Lung (tissue), 11 donors: ENCODE measurements at regions not wholly inside any gene's neighbourhood (a gene's known extent, or its start where the extent isn't known, plus 50 kb on each side); places are given as distances from the start of the nearest gene placed in this dataset.

Experiments
- ATAC-seq: fragments of 200-7000 bp; cut with Tn5 transposase; one replicate; pipeline ENCODE4 v1.9.1; 2020; ENCODE audit warnings: moderate number of reproducible peaks; ENCODE audit not compliant: insufficient read depth, low FRiP score
- DNase-seq, 3 donors: peaks; one replicate each; pipeline ENCODE4 v3.0.0-alpha.2; 2013 to 2017
- H3K27ac ChIP-seq, 2 donors: one replicate each; pipeline ENCODE4 v1.5.1; 2013; ENCODE audit warnings: mild to moderate bottlenecking in 2 of 2, moderate library complexity in 2 of 2, control low read depth in 1 of 2, inconsistent platforms in 1 of 2, low read depth in 1 of 2, low read length in 1 of 2
- H3K27me3 ChIP-seq, 3 donors: one replicate each; pipeline ENCODE4 v1.5.1; 2013; ENCODE audit warnings: low read length in 2 of 3; ENCODE audit not compliant: control insufficient read depth in 3 of 3, insufficient read depth in 3 of 3
- H3K36me3 ChIP-seq, 4 donors: one replicate each; pipeline ENCODE4 v1.5.1; 2013; ENCODE audit warnings: low read length in 4 of 4, mild to moderate bottlenecking in 1 of 4, moderate library complexity in 1 of 4; ENCODE audit not compliant: control insufficient read depth in 4 of 4, insufficient read depth in 4 of 4
- H3K4me1 ChIP-seq, 5 donors: one replicate each; pipeline ENCODE4 v1.5.1; 2013; ENCODE audit warnings: low read length in 5 of 5, mild to moderate bottlenecking in 2 of 5, moderate library complexity in 1 of 5; ENCODE audit not compliant: control insufficient read depth in 5 of 5, insufficient read depth in 5 of 5
- H3K4me3 ChIP-seq: one replicate; pipeline ENCODE4 v1.5.1; 2013; ENCODE audit warnings: mild to moderate bottlenecking, control low read depth, moderate library complexity
- H3K9ac ChIP-seq, 2 donors: one replicate each; pipeline ENCODE4 v1.5.1; 2013; ENCODE audit warnings: low read length in 2 of 2, control low read depth in 1 of 2; ENCODE audit not compliant: insufficient read depth in 1 of 2
- H3K9me3 ChIP-seq, 4 donors: one replicate each; pipeline ENCODE4 v1.5.1; 2013; ENCODE audit warnings: low read length in 3 of 4, mild to moderate bottlenecking in 1 of 4, moderate library complexity in 1 of 4; ENCODE audit not compliant: control insufficient read depth in 4 of 4, insufficient read depth in 3 of 4
- CTCF ChIP-seq: IDR thresholded peaks from 2 replicates; pipeline ENCODE4 v1.5.1; 2012; ENCODE audit warnings: mild to moderate bottlenecking; ENCODE audit errors: control extremely low read depth, extremely low read depth
- WGBS, 2 donors: extraction: QIAGEN DNeasy Blood & Tissue Kit; methylation state at CpG; one replicate each; pipeline ENCODE4 v1.1.7; 2013; 5-methylcytosine and 5-hydroxymethylcytosine counted together
- donor health status: control.
- donor health status: control.
- donor health status: Bipolar disorder and iron deficiency.
- donor health status: healthy.
- donor health status: DM: yes; HTN: yes; CAD: no.

- ATAC-seq (no peak), DNase-seq (peak in 2 of 3 donors; percentile 15 to 17)
- Histone ChIP-seq H3K4me1 (peaks cover 0 to 19% (median 0%) of the 10 kb centered on the region in 5 donors), H3K9ac (no peak overlapping the region), H3K36me3 (no peaks in the 10 kb centered on the region), H3K27me3 (no peaks in the 10 kb centered on the region), H3K9me3 (no peaks in the 10 kb centered on the region), H3K4me3 (no peak overlapping the region), H3K27ac (no peak overlapping the region)
- WGBS, 2 donors: 71 to 73% methylated on average over 4 of the region's 4 CpGs
- TF ChIP-seq CTCF: no peak
Measured at GRCh38 chr5:33080287-33080686, 360.5 kb upstream of the TARS1 start.

GRCh38 chr5:33088176-33088575 is 352.6 kb upstream of the TARS1 start:
- H3K4me1 ChIP-seq: no peaks in the 10 kb centered on the region
- H3K4me3 ChIP-seq: no peak overlapping the region
- ATAC-seq: no peak
- no peak overlapping the region for H3K27ac ChIP-seq
- WGBS, 2 donors: 53 to 67% methylated on average over 2 of the region's 2 CpGs
- no peak for TF ChIP-seq CTCF
- H3K9me3 ChIP-seq: no peaks in the 10 kb centered on the region
- H3K36me3 ChIP-seq: no peaks in the 10 kb centered on the region
- no peak overlapping the region for H3K9ac ChIP-seq
- H3K27me3 ChIP-seq: no peaks in the 10 kb centered on the region
- no peak for DNase-seq

- H3K27me3 ChIP-seq: no peaks in the 10 kb centered on the region
- H3K36me3 ChIP-seq: no peaks in the 10 kb centered on the region
- H3K9me3 ChIP-seq: no peaks in the 10 kb centered on the region
- no peak overlapping the region for H3K9ac ChIP-seq
- ATAC-seq: no peak
- H3K4me1 ChIP-seq: no peaks in the 10 kb centered on the region
- H3K27ac ChIP-seq: no peak overlapping the region
- no peak for TF ChIP-seq CTCF
- no peak overlapping the region for H3K4me3 ChIP-seq
- DNase-seq: no peak
Measured at GRCh38 chr5:33091571-33092363, 349.0 kb upstream of the TARS1 start.

GRCh38 chr5:33092719-33093118 is 348.0 kb upstream of the TARS1 start:
- 65 to 76% methylated on average over 3 of the region's 3 CpGs for WGBS, 2 donors
- Histone ChIP-seq H3K27ac (no peak overlapping the region), H3K4me3 (no peak overlapping the region), H3K36me3 (no peaks in the 10 kb centered on the region), H3K4me1 (no peaks in the 10 kb centered on the region), H3K9me3 (no peaks in the 10 kb centered on the region), H3K9ac (no peak overlapping the region), H3K27me3 (no peaks in the 10 kb centered on the region)
- ATAC-seq (no peak), DNase-seq (no peak)
- TF ChIP-seq CTCF: no peak
